ENCODE measurements at regions not wholly inside any gene's neighbourhood (a gene's known extent, or its start where the extent isn't known, plus 50 kb on each side); places are given as distances from the start of the nearest gene placed in this dataset.

DNA sequence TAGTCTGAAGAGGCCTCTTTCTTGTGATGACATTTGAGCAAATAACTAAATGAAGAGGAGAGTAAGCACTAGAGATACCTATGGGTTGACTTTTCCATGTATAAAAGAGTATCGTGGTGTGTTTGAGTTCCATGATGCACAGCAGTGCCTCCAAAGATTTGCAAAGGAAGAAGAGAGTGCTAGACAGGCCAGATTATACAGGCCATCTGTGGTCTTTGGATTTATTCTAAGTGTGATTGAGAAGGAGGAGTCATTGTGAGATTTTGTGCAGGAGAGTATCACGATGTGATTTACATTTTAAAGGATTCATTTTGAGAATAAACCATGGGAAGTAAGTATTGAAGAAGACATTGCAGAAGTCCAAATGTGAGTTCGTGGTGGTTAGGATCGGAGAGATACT lies 695.9 kb upstream of the FAM98A start:
- TF ChIP-seq, protein P1, sequence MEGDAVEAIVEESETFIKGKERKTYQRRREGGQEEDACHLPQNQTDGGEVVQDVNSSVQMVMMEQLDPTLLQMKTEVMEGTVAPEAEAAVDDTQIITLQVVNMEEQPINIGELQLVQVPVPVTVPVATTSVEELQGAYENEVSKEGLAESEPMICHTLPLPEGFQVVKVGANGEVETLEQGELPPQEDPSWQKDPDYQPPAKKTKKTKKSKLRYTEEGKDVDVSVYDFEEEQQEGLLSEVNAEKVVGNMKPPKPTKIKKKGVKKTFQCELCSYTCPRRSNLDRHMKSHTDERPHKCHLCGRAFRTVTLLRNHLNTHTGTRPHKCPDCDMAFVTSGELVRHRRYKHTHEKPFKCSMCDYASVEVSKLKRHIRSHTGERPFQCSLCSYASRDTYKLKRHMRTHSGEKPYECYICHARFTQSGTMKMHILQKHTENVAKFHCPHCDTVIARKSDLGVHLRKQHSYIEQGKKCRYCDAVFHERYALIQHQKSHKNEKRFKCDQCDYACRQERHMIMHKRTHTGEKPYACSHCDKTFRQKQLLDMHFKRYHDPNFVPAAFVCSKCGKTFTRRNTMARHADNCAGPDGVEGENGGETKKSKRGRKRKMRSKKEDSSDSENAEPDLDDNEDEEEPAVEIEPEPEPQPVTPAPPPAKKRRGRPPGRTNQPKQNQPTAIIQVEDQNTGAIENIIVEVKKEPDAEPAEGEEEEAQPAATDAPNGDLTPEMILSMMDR (IDR thresholded peaks at IDR 0.05; ENCODE audit: low read depth, low read length) = no peak
- TF ChIP-seq EZH2phosphoT487 (IDR thresholded peaks at IDR 0.05; ENCODE audit: low read depth) = no peak

All from OCI-LY3 (cell line).